Activated naive CD8-positive, alpha-beta T cell (primary cell): ENCODE measurements at regions not wholly inside any gene's neighbourhood (a gene's known extent, or its start where the extent isn't known, plus 50 kb on each side); places are given as distances from the start of the nearest gene placed in this dataset.

Experiments
- H3K27ac Mint-ChIP-seq: one replicate; pipeline ENCODE4 v1.8.0; 2021; ENCODE audit warnings: mixed read lengths
- H3K27me3 Mint-ChIP-seq: one replicate; pipeline ENCODE4 v1.8.0; 2021; ENCODE audit warnings: mixed read lengths
- H3K36me3 Mint-ChIP-seq: one replicate; pipeline ENCODE4 v1.8.0; 2021; ENCODE audit warnings: mixed read lengths
- H3K4me1 Mint-ChIP-seq: one replicate; pipeline ENCODE4 v1.8.0; 2021; ENCODE audit warnings: low read depth, mixed read lengths
- H3K4me3 Mint-ChIP-seq: one replicate; pipeline ENCODE4 v1.8.0; 2021; ENCODE audit warnings: mild to moderate bottlenecking, mixed read lengths
- H3K9me3 Mint-ChIP-seq: one replicate; pipeline ENCODE4 v1.8.0; 2021; ENCODE audit warnings: low read depth, mixed read lengths

DNA sequence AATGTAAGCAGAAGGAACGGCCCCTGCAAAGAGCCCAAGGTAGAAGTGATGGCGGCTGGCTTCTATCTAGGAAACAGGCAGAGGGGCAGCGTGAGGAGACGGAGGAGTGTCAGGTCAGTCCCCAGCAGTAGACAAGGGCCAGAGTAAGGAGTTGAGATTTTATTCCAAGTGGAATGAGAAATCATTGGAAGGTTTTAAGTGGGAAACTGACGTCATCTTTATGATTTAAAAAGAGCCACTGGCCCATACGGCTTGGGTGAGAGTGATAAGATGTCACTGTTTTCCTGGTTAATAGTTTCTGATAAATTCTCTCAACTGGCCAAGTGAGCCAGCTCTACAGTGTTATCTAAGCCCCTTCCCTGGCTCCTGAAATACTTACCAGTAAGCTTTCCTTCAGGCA, 103.2 kb upstream of the CAMK1G start:
- Mint-ChIP-seq H3K27ac (no peak overlapping the region), H3K36me3 (no peaks in the 10 kb centered on the region), H3K9me3 (no peaks in the 10 kb centered on the region), H3K4me1 (peaks cover 14% of the 10 kb centered on the region), H3K4me3 (no peak overlapping the region), H3K27me3 (peaks cover 2% of the 10 kb centered on the region)

DNA sequence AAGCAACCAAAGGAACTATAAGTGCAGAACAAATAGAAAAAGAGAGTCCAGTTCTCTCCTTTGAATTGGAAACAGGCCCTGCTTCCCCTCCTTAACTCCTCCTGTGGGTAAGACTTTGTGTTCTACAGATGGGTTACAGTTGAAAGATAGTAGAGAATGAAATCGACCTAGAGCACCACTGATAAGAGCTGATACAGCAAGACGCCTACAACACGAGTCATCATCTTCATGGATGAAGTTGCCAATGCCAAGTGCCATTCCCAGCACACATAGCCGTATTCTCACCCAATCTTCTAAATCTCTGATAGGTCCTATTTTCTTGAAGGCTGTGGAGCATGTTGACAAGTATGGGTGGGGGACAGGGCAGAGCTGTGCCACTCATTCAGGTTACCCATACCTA, 99.8 kb upstream of the CAMK1G start:
- peaks cover 14% of the 10 kb centered on the region for H3K4me1 Mint-ChIP-seq
- no peaks in the 10 kb centered on the region for H3K27me3 Mint-ChIP-seq
- no peaks in the 10 kb centered on the region for H3K36me3 Mint-ChIP-seq
- H3K27ac Mint-ChIP-seq = no peak overlapping the region
- no peak overlapping the region for H3K4me3 Mint-ChIP-seq
- H3K9me3 Mint-ChIP-seq = no peaks in the 10 kb centered on the region

DNA sequence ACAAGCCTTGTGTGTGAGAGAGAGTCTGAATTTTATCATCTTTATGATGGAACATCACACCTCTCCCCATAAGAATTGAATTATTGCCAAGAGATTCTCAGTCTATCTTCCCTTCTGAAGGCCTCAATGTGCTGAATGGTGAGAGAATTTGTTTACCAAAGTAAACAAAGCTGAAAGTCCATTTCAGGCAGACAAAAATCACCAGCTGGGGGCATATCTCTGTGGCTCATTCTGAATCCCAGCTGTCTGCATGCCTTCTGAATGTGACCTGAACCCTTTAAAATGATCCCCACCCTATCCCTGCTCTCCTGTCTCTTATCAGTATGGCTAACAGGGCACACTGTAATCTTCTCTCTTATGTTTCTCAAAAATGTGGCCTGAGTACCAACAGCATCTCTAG, 99.1 kb upstream of the CAMK1G start:
- Mint-ChIP-seq H3K9me3 (no peaks in the 10 kb centered on the region), H3K4me3 (no peak overlapping the region), H3K27me3 (no peaks in the 10 kb centered on the region), H3K27ac (no peak overlapping the region), H3K4me1 (peaks cover 14% of the 10 kb centered on the region), H3K36me3 (no peaks in the 10 kb centered on the region)

DNA sequence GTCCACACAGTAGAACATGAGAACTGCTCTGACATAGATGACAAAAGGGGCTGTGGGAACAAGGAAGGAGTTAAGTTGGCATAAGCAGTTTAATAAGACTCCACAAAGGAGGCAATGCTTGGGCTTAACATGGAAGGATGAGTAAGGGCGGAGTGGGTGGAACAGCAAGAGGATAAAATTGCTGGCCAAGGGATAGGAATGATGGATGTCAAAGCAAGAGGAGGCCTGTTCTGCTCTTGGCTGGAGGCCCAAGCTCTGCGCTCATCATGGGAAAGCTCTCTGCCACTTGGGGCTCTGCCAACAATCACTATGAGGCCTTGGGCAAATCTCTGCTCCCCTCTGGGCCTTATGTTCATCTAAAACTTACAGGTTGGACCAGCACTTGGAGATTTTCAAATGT, 98.3 kb upstream of the CAMK1G start:
- no peak overlapping the region for H3K27ac Mint-ChIP-seq
- H3K4me1 Mint-ChIP-seq = peaks cover 14% of the 10 kb centered on the region
- no peak overlapping the region for H3K4me3 Mint-ChIP-seq
- H3K36me3 Mint-ChIP-seq = no peaks in the 10 kb centered on the region
- no peaks in the 10 kb centered on the region for H3K27me3 Mint-ChIP-seq
- H3K9me3 Mint-ChIP-seq = no peaks in the 10 kb centered on the region

DNA sequence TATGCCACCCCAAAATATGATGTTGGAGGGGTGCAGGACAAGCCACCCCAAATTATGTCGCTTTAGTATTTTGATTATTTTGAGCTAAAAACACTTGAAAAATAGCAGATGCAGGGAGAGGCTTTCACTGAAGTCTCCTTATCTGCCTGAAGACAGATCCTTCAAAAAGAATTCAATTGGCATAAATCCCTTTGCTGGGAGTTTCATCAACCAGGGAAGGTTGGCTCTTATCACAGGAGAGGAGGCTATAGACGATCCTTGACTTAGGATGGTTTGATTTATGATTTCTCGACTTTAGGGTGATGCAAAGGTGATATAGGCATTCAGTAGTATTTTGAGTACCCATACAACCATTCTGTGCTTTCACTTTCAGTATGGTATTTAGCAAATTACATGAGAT, 97.8 kb upstream of the CAMK1G start:
- Mint-ChIP-seq H3K36me3 (no peaks in the 10 kb centered on the region), H3K9me3 (no peaks in the 10 kb centered on the region), H3K4me3 (no peak overlapping the region), H3K27me3 (no peaks in the 10 kb centered on the region), H3K27ac (no peak overlapping the region), H3K4me1 (peaks cover 14% of the 10 kb centered on the region)

DNA sequence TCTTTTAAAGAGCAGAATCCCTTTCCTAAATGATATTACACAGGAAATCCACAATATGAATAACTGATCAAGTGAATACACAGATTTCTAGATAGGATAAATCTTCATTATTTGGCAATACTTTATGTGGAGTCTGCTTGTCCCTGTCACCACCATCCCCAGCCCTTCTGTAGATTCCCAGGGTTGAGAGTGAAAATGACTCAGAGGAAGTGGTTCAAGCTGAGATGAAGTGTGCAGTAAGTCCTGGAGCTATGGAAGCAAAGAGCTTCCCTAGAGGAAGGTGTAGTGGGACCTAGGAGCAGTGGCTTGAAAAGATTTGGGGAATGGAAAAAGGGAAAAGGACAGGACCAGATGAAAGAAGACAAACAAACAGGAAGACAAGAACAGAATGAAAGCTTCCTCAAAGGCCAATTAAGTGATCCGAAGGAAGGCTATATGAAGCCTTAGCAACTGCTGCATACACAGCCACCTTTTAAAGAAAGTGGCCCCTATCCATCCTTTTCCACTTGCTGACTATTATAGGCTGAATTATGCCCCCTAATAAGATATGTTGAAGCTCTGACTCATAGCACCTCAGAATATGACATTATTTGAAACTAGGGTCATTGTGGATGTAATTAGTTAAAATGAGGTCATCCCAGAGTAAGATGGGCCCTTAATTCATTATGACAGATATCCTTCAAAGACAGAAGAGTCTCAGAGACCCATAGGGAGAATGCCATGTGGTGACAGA, 96.5 kb upstream of the CAMK1G start:
- peaks cover 14% of the 10 kb centered on the region for H3K4me1 Mint-ChIP-seq
- no peaks in the 10 kb centered on the region for H3K9me3 Mint-ChIP-seq
- no peak overlapping the region for H3K27ac Mint-ChIP-seq
- peaks cover 2% of the 10 kb centered on the region for H3K27me3 Mint-ChIP-seq
- no peaks in the 10 kb centered on the region for H3K36me3 Mint-ChIP-seq
- H3K4me3 Mint-ChIP-seq = no peak overlapping the region

DNA sequence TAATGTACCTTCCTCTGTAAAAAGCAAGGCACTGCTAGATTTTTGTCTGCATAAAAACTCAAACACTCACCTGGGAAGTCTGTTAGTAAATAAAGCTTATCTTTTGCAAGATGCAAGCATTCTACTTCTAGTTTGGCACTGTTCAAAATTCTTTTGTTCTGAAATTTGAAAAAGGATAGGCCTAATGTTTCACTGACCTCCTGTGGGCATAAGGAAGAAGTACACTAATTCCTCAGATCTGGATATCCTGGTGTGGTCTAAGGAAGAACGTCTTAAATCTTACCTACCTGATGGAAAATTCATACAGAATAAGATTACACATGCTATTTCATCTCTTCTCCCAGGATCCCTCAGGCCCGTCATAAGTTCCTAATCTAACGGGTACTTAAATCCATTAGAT, 93.5 kb upstream of the CAMK1G start:
- no peaks in the 10 kb centered on the region for H3K4me1 Mint-ChIP-seq
- H3K27me3 Mint-ChIP-seq = peaks cover 3% of the 10 kb centered on the region
- no peaks in the 10 kb centered on the region for H3K36me3 Mint-ChIP-seq
- H3K27ac Mint-ChIP-seq = no peak overlapping the region
- H3K9me3 Mint-ChIP-seq = peaks cover 6% of the 10 kb centered on the region
- H3K4me3 Mint-ChIP-seq = no peak overlapping the region

DNA sequence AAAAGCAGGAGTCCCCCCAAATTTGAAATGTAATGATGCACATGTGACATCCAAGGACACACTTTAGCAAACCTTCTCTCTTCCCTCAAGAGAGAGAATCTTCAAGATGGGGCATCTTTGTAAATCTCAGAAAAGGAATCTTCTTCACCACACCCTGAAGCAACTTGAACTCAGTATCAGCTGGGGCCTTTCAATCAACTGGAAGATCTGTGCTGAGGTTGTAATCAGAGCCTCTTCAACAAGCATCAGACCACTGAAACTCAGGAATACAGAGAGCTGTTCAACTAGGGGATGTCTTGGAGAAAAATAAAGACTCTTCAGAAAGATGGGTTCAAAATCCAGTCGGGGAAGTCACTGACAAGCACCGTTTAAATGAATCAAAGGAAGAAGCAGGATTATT, 92.5 kb upstream of the CAMK1G start:
- H3K27ac Mint-ChIP-seq = no peak overlapping the region
- no peaks in the 10 kb centered on the region for H3K4me1 Mint-ChIP-seq
- H3K36me3 Mint-ChIP-seq = no peaks in the 10 kb centered on the region
- peaks cover 9% of the 10 kb centered on the region for H3K9me3 Mint-ChIP-seq
- H3K4me3 Mint-ChIP-seq = no peak overlapping the region
- peaks cover 3% of the 10 kb centered on the region for H3K27me3 Mint-ChIP-seq

DNA sequence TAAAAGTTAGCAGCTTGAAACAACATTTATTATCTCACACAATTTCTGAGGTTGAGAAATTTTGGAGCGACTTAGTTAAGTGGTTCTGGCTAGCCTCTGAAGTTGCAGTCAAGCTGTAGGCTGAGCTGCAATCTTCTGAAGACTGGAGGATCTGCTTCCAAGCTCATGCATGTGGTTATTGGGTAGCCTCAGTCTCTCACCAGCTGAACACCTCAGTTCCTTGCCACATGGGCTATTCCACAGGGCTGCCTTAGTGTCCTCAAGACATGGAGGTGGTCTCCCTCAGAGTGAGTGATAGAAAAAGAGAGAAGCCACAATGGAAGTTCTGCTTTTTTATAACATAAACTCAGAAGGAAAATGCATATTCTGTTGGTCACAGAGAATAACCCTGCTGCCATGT, 92.0 kb upstream of the CAMK1G start:
- H3K9me3 Mint-ChIP-seq = peaks cover 9% of the 10 kb centered on the region
- H3K4me1 Mint-ChIP-seq = no peaks in the 10 kb centered on the region
- H3K27ac Mint-ChIP-seq = no peak overlapping the region
- H3K36me3 Mint-ChIP-seq = no peaks in the 10 kb centered on the region
- no peak overlapping the region for H3K4me3 Mint-ChIP-seq
- H3K27me3 Mint-ChIP-seq = peaks cover 3% of the 10 kb centered on the region

DNA sequence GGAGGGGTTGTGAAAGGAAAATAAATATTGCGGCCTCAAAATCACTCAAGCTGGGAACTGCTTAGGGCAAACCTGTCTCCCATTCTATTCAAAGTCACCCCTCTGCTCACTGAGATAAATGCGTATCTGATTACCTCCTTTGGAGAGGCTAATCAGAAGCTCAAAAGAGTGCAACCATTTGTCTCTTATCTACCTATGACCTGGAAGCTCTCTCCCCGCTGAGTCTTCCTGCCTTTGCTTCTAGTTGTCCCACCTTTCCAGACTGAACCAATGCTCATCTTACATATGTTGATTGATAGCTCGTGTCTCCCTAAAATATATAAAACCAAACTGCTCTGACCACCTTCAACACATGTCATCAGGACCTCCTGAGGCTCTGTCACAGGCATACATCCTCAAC, 91.6 kb upstream of the CAMK1G start:
- Mint-ChIP-seq H3K27me3 (peaks cover 5% of the 10 kb centered on the region), H3K9me3 (peaks cover 9% of the 10 kb centered on the region), H3K27ac (no peak overlapping the region), H3K4me3 (no peak overlapping the region), H3K36me3 (no peaks in the 10 kb centered on the region), H3K4me1 (no peaks in the 10 kb centered on the region)

DNA sequence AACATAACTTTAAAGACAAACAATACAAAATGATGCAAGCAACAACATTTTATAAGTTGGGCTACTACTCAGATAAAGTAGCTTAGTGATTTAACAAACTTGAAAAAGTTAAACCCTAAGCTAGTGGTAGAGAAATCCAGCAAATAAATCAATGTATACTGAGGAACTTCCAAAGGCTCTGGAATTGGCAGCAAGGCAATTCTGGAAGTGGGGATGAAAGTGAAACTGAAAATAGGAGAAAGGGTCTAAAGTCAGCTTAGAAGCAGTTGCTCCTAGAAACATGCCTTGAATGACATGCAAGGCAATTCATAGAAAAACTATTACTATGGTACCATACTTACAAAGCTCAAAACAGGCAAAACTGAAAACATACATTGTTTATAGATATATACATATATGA, 90.0 kb upstream of the CAMK1G start:
- Mint-ChIP-seq H3K4me3 (no peak overlapping the region), H3K27me3 (peaks cover 7% of the 10 kb centered on the region), H3K9me3 (peaks cover 9% of the 10 kb centered on the region), H3K4me1 (no peaks in the 10 kb centered on the region), H3K36me3 (no peaks in the 10 kb centered on the region), H3K27ac (no peak overlapping the region)

DNA sequence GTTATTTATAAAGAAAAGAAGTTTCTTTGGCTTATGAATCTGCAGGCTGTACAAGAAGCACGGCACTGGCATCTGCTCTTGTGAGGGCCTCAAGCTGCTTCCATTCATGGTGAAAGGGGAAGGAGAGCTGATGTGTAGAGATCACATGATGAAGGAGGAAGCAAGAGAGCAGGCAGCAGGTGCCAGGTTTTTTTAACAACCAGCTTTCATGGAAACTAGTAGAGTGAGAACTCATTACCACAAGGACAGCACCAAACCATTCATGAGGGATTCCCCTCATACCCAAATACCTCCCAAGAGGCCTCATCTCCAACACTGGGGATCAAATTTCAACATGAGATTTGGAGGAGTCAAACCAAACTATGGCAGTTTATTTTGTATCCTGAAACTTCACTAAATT, 85.8 kb upstream of the CAMK1G start:
- H3K27ac Mint-ChIP-seq = no peak overlapping the region
- peaks cover 8% of the 10 kb centered on the region for H3K27me3 Mint-ChIP-seq
- H3K36me3 Mint-ChIP-seq = peaks cover 3% of the 10 kb centered on the region
- H3K9me3 Mint-ChIP-seq = peaks cover 25% of the 10 kb centered on the region
- H3K4me3 Mint-ChIP-seq = no peak overlapping the region
- no peaks in the 10 kb centered on the region for H3K4me1 Mint-ChIP-seq

DNA sequence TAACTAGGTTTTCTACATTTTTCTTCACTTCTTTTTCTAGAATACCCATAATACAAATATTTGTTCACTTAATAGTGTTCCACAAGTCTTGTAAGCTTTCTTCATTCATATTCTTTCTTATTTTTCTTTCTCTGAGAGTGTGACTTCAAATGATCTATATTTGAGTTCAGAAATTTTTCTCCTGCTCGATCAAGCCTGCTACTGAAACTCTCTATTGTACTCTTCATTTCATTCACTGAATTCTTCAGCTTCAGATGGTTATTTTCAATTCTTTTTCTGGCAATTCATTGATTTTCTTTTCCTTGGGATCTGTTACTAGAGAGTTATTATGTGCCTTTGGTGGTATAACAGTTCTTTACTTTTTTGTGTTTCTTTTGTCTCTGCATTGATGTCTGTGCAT, 82.5 kb upstream of the CAMK1G start:
- H3K9me3 Mint-ChIP-seq = peaks cover 16% of the 10 kb centered on the region
- H3K27ac Mint-ChIP-seq = no peak overlapping the region
- peaks cover 3% of the 10 kb centered on the region for H3K36me3 Mint-ChIP-seq
- peaks cover 8% of the 10 kb centered on the region for H3K27me3 Mint-ChIP-seq
- H3K4me3 Mint-ChIP-seq = no peak overlapping the region
- no peaks in the 10 kb centered on the region for H3K4me1 Mint-ChIP-seq

DNA sequence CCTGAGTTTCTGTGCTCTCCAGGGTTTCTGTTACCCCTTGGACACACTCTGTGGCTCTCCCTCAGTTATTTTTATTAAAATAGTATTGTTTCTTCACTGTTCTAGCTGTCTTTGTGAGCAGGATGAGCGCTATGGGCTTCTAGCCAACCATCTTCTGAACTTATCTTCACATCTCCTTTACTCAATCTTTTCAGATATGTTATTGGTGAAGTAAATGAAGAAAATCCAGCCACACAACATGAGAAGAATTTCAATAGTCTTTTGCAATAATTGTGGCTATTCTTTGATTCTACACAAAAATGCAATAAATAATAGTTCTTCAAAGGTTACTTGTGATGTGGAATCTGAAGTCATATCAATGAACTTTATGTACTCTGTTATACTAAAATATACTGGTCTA, 80.3 kb upstream of the CAMK1G start:
- no peak overlapping the region for H3K4me3 Mint-ChIP-seq
- peaks cover 9% of the 10 kb centered on the region for H3K27me3 Mint-ChIP-seq
- H3K27ac Mint-ChIP-seq = no peak overlapping the region
- H3K36me3 Mint-ChIP-seq = peaks cover 3% of the 10 kb centered on the region
- no peaks in the 10 kb centered on the region for H3K4me1 Mint-ChIP-seq
- peaks cover 16% of the 10 kb centered on the region for H3K9me3 Mint-ChIP-seq

DNA sequence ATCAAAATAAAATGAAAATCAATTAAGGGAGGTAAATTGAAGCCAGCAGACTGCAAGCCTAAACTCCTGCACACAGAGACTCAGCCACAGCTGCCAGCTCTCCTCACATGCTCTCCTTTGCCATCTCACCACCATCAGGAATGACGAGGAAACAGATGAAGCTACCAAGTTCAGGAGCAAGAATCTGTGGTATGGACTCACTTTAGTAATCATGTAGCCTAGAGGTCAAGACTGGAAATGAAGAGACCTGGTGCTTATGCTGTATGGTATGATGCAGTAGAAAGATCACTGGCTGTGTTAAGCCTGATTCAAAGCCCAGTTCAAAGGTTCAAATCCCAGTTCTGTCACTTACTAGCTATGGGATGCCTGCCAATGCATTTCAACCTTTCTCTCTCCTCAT, 78.9 kb upstream of the CAMK1G start:
- Mint-ChIP-seq H3K4me3 (no peak overlapping the region), H3K4me1 (no peaks in the 10 kb centered on the region), H3K27ac (no peak overlapping the region), H3K36me3 (peaks cover 3% of the 10 kb centered on the region), H3K27me3 (peaks cover 8% of the 10 kb centered on the region), H3K9me3 (peaks cover 16% of the 10 kb centered on the region)

DNA sequence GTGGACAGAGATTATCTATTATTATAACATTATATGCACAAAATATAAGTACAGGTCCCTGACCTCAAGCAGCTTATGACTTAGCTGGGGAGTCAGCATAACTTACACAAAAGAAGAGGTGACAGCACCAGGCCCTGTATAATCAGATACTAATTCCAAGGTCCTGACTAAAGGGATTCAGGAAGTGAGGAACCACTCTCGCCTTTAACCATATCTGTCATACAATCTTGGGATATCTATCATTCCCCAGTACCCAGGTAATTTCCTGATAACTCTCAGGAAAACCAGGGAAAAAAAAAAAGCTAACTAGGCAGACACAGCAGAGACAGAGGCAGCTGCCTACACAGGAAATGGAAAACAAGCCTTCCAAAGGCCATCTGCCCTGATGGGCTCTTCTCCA, 78.5 kb upstream of the CAMK1G start:
- Mint-ChIP-seq H3K27ac (no peak overlapping the region), H3K4me1 (no peaks in the 10 kb centered on the region), H3K9me3 (peaks cover 13% of the 10 kb centered on the region), H3K27me3 (peaks cover 8% of the 10 kb centered on the region), H3K4me3 (no peak overlapping the region), H3K36me3 (peaks cover 3% of the 10 kb centered on the region)
